GM12892 (cell line): ENCODE measurements at regions not wholly inside any gene's neighbourhood (a gene's known extent, or its start where the extent isn't known, plus 50 kb on each side); places are given as distances from the start of the nearest gene placed in this dataset.

Experiments
- DNase-seq: peaks from one replicate; pipeline ENCODE4 v3.0.0; 2011; ENCODE audit not compliant: insufficient read length
- FAIRE-seq: peaks from 2 replicates; lab custom pipeline; 2011; peaks lifted over from hg19 to GRCh38; lab: Jason Lieb, UNC
- POLR2A ChIP-seq: IDR thresholded peaks from 2 replicates; pipeline ENCODE4 v1.6.1; 2011; ENCODE audit warnings: low read depth, low read length, control low read depth
- POLR2AphosphoS5 ChIP-seq: IDR thresholded peaks from 2 replicates; pipeline ENCODE4 v1.6.1; 2011; ENCODE audit warnings: low read depth, low read length, control low read depth
- TAF1 ChIP-seq: IDR thresholded peaks from 2 replicates; pipeline ENCODE4 v1.6.1; 2011; ENCODE audit warnings: low read depth, mild to moderate bottlenecking, control low read depth, low read length, borderline replicate concordance

GRCh38 chr5:4859500-4860235 lies 280.5 kb upstream of the ADAMTS16 start:
- TF ChIP-seq POLR2AphosphoS5, result no peak
- TF ChIP-seq POLR2A, result no peak
- no peak for TF ChIP-seq TAF1
- no peak for DNase-seq
- no peak for FAIRE-seq

DNA sequence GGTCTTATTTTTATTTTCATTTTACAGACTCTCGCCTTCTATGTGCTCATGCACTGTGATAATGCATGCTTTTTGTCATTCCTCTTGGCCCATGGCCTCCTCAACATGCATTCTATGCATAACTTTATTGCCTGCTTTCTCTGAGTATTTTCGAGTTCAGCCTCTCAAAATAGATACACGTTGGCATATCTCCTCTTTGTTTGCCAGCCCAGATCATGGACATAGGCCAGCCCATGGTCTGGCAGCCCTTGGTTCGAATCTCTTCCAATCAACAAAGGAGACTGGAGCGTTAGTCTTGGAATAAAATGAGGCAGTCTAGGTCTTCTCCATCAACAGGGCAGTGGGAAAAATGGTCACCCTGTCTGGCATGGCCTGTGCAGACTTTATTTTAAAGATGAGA lies 279.5 kb upstream of the ADAMTS16 start:
- no peak for FAIRE-seq
- DNase-seq, result no peak

GRCh38 chr5:4862500-4862899 lies 277.6 kb upstream of the ADAMTS16 start:
- no peak for DNase-seq
- FAIRE-seq, result no peak
- no peak for TF ChIP-seq POLR2AphosphoS5
- no peak for TF ChIP-seq TAF1
- TF ChIP-seq POLR2A, result no peak

More for the DNA sequence above, 279.5 kb upstream of the ADAMTS16 start:
- TF ChIP-seq TAF1, result no peak
- TF ChIP-seq POLR2AphosphoS5, result no peak
- no peak for TF ChIP-seq POLR2A

GRCh38 chr5:4866131-4866659 lies 273.9 kb upstream of the ADAMTS16 start:
- FAIRE-seq (no peak), DNase-seq (no peak)
- no peak for TF ChIP-seq TAF1

DNA sequence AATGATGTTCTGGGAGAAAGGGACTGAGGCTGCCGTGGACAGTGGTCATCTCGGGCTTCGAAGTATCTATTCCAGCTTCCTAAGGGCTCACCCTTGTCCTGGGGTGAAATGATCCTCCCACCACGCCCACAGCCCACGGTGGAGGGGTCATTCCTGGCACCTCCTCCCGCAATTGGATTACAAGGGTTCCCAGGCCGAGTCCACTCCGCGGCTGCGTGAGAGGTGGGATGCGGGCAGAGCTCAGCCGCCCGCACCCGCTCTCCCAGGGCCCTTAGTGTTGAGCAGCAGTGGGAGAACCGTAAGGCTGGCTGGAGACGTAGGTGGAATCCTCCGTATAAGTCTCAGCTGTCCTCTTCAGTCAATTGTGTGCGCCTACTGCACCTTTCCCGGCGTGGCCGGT lies 273.3 kb upstream of the ADAMTS16 start:
- FAIRE-seq, result no peak
- no peak for TF ChIP-seq POLR2A
- DNase-seq, result no peak

- DNase-seq (peak; percentile 52), FAIRE-seq (peak; percentile 79)
- no peak for TF ChIP-seq TAF1
- no peak for TF ChIP-seq POLR2AphosphoS5
- TF ChIP-seq POLR2A, result no peak
These were observed 271.9 kb upstream of the ADAMTS16 start for GRCh38 chr5:4868140-4868735.

GRCh38 chr5:4873652-4874051 lies 266.5 kb upstream of the ADAMTS16 start:
- TF ChIP-seq POLR2A, result no peak
- no peak for TF ChIP-seq TAF1
- no peak for TF ChIP-seq POLR2AphosphoS5
- FAIRE-seq (no peak), DNase-seq (no peak)

DNA sequence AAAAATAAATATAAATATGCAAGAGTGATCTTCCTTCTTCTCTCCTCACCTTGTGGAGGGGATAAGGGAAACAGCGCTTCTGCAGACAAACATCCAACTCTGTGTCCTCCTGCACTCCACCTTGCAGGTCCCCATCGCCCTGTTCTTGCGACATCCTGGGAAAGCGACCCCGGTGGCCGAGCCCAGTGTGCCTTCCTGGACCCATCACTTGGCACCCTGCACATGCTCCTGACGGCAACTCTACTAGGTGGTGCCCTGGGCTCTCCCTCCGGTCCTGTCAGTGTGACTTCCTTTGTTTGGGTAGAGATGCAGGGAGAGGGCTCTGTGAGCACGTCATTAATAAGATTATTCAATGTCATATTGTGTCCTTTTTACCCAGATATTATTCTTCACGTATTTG lies 266.0 kb upstream of the ADAMTS16 start:
- TF ChIP-seq POLR2AphosphoS5, result no peak
- TF ChIP-seq TAF1, result no peak
- TF ChIP-seq POLR2A, result no peak
- DNase-seq, result no peak
- no peak for FAIRE-seq

GRCh38 chr5:4875942-4876341 lies 264.2 kb upstream of the ADAMTS16 start:
- FAIRE-seq (no peak), DNase-seq (no peak)
- no peak for TF ChIP-seq POLR2AphosphoS5

DNA sequence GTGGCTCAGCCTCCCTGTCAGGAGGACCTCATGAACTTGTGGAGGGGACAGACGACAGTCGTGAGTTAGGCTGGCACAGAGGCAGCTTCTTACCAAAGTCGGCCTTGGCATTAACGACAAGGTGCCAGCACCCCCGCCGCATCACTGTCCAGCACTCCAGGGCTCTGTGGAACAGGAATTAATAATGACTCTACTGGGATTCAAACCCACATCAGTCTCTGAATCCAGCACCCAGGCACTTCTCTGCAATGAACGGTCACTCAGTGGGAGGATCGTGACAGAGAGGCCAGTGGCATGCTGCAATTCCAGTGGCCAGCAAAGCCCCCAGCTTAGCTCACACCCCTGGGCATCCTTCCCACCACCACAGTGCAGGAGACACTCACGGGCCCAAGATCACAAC lies 263.3 kb upstream of the ADAMTS16 start:
- DNase-seq (no peak), FAIRE-seq (no peak)
- no peak for TF ChIP-seq POLR2AphosphoS5
- TF ChIP-seq TAF1, result no peak
- no peak for TF ChIP-seq POLR2A

DNA sequence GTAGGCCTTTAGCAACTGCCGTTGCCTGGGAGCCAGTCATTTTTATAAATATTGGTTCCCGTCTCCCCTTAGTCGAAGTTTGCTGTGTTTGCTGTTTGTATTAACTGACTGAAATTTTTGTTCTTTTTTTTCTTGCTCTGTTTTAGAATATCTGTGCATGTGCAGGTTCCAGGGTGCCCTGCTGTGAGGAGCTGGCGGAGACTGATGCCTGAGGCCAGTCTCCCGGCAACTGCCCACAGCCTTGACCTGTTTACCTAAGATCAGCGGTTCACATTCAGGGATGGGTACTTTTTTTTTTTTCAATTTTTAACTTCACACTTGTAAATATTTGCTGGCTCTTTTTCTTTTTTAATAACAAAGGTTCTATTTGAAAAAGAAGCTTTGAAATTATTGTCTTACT lies 262.6 kb upstream of the ADAMTS16 start:
- DNase-seq, result no peak
- FAIRE-seq, result no peak
- TF ChIP-seq TAF1, result no peak
- no peak for TF ChIP-seq POLR2AphosphoS5
- no peak for TF ChIP-seq POLR2A

DNA sequence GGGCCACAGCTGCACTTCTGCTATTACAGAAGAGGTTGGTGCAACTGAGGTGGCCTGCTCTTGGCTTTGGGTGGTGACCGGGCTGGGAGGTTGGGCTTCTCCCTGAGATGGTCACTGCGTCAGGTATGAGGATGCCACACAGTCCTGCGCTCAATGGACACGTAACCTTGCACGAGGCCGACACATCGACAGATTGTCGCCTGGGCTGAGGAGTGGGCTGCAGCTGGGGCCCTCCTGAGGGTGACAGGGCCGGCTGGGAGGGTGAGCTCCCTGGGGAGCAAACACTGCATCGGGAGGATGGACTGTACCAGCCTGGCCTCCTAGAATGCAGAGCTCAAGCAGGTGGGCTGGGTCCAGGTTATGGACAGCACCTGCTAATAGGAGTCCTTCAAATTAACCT lies 261.1 kb upstream of the ADAMTS16 start:
- TF ChIP-seq POLR2A (no peak), TAF1 (no peak), POLR2AphosphoS5 (no peak)
- DNase-seq, result no peak
- FAIRE-seq, result no peak

DNA sequence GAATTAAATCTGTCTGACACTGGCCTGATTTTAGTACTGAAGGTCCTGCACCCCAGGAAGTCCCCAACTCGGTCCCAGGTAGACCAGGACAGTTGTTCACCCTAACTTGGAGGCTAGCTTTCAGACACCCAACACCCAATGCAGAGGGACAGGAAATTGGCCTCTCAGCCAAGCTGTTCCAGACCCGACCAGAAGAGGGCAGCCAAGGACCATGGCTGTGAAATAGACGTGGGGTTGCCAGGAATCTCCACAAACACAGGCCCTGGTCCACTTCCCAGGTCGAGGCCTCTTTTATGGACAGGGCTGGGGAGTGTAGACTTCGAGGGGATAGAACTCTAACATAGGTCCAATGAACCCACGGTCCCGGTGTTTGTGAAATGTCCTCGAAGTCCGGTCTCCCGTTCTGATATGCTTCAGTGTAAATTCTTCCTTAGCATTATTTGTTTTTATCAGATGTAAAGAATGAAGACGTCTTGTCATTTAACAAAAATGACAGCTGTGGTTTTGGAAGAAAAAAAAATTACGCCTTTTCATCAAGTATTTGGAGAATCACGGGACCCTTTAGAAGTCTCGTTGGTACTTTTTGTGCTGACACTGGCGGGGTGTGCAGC lies 260.3 kb upstream of the ADAMTS16 start:
- FAIRE-seq, result peak; percentile 93
- peak; percentile 49 for DNase-seq
- TF ChIP-seq POLR2A, result no peak
- TF ChIP-seq TAF1, result no peak
- TF ChIP-seq POLR2AphosphoS5, result no peak
